A673 (cell line): ENCODE measurements at regions not wholly inside any gene's neighbourhood (a gene's known extent, or its start where the extent isn't known, plus 50 kb on each side); places are given as distances from the start of the nearest gene placed in this dataset.

ENCODE experiments used
- BruUV-seq: library from RNA; stranded (reverse); fragments of 400-500 nt; replicated peaks from 2 replicates; lab custom pipeline; 2021; lab: Mats Ljungman, UMichigan
- CTCF ChIA-PET: fragments of 300-600 bp; sonication (Branson Sonifier 250); formaldehyde crosslinking; loops from one replicate; lab custom pipeline; 2022; ENCODE audit warnings: antibody characterized with exemption; lab: Charles Lee
- POLR2A ChIA-PET: fragments of 300-600 bp; sonication (Branson Sonifier 250); formaldehyde crosslinking; loops from one replicate; lab custom pipeline; 2022; ENCODE audit warnings: antibody characterized with exemption; ENCODE audit not compliant: low non-redundant PET; lab: Charles Lee
- DNase-seq: peaks from one replicate; pipeline ENCODE4 v3.0.0-alpha.2; 2015; ENCODE audit warnings: low spot score
- H3K27ac ChIP-seq: fragments of 200-600 bp; sonication (generic); 2 replicates; pipeline ENCODE4 v1.5.1; 2016; ENCODE audit warnings: mixed run types, low read depth, mild to moderate bottlenecking, mixed read lengths, antibody characterized with exemption, low read length; ENCODE audit not compliant: poor library complexity, severe bottlenecking
- H3K27me3 ChIP-seq: fragments of 200-600 bp; sonication (generic); replicated peaks from 2 replicates; pipeline ENCODE4 v1.6.1; 2017; ENCODE audit warnings: mixed run types, low read depth, mild to moderate bottlenecking, mixed read lengths, antibody characterized with exemption, low read length; ENCODE audit not compliant: insufficient read depth, poor library complexity
- H3K36me3 ChIP-seq: fragments of 200-600 bp; sonication (generic); 2 replicates; pipeline ENCODE4 v1.6.1; 2016; ENCODE audit warnings: mixed run types, mild to moderate bottlenecking, mixed read lengths, antibody characterized with exemption, low read length; ENCODE audit not compliant: insufficient read depth, poor library complexity, severe bottlenecking
- H3K4me1 ChIP-seq: fragments of 200-600 bp; sonication (generic); 2 replicates; pipeline ENCODE4 v1.6.1; 2017; ENCODE audit warnings: mixed run types, mild to moderate bottlenecking, mixed read lengths, antibody characterized with exemption, low read length; ENCODE audit not compliant: insufficient read depth, poor library complexity, severe bottlenecking
- H3K4me3 ChIP-seq: fragments of 200-600 bp; sonication (generic); 2 replicates; pipeline ENCODE4 v1.5.1; 2016; ENCODE audit warnings: low read depth, mixed run types, mild to moderate bottlenecking, mixed read lengths, low read length; ENCODE audit not compliant: poor library complexity, severe bottlenecking
- H3K9me3 ChIP-seq: fragments of 200-600 bp; sonication (generic); 2 replicates; pipeline ENCODE4 v1.6.1; 2016; ENCODE audit warnings: mixed run types, low read depth, mild to moderate bottlenecking, mixed read lengths, antibody characterized with exemption, low read length; ENCODE audit not compliant: poor library complexity, severe bottlenecking
- EZH2 ChIP-seq: fragments of 200-600 bp; sonication (generic); IDR thresholded peaks from 2 replicates; pipeline ENCODE4 v1.6.1; 2017; ENCODE audit warnings: borderline replicate concordance, low read depth, mild to moderate bottlenecking, mixed read lengths, antibody characterized with exemption, low read length; ENCODE audit not compliant: poor library complexity, severe bottlenecking
- intact Hi-C: fragments of 100-400 bp; cut with micrococcal nuclease; formaldehyde crosslinking; loops from one replicate; pipeline ENCODE4 v1.10.0; 2022; ENCODE audit not compliant: unreplicated experiment
- TF ChIP-seq, protein P1 (sequence below): fragments of 300-800, 200-600 bp; sonication (generic); conservative IDR thresholded peaks from 2 replicates; pipeline ENCODE4 v1.5.1; 2017; ENCODE audit warnings: low read depth, mild to moderate bottlenecking, antibody characterized with exemption, low read length, moderate library complexity, mixed read lengths

DNA sequence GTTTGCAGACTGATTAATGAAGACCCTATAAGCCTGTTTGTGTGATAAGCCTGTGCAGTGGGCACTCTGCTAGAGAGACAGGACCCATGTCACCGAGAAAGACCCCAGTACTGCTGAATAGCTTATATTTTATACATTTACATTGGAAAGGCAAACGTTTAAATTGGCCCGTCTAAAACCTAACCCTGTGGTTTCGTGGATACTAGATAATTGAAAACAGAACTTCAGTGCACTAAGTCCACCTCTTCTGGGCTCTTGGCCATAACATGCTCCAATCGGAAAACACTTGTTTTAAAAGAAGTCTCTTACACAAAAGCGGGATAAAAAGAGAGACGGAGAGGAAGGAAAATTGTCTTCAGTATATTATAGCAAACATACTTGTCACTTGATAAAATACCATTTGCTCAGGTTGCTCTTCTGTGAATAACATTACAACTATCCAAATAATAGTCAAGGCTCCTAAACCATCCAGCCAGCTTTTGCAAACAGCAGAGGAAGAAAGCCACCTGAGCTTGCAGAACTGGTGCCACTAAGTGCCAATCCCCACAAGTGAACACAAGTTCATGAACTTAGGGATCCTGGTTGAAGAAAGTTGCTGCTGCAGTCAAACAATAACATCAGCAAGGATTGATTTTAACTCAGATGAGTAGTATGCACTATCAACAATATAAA lies 218.4 kb upstream of the FN1 start:
- CTCF ChIA-PET = no interaction called here
- H3K27ac ChIP-seq = no peak overlapping the region
- H3K27me3 ChIP-seq = no peaks in the 10 kb centered on the region
- intact Hi-C loops = no loop called here
- H3K9me3 ChIP-seq = no peaks in the 10 kb centered on the region
- BruUV-seq = no TSS peak
- no peak overlapping the region for H3K4me3 ChIP-seq
- POLR2A ChIA-PET = no interaction called here
- peaks cover 8% of the 10 kb centered on the region for H3K4me1 ChIP-seq
- peak; percentile 22 for DNase-seq
- TF ChIP-seq, protein P1, sequence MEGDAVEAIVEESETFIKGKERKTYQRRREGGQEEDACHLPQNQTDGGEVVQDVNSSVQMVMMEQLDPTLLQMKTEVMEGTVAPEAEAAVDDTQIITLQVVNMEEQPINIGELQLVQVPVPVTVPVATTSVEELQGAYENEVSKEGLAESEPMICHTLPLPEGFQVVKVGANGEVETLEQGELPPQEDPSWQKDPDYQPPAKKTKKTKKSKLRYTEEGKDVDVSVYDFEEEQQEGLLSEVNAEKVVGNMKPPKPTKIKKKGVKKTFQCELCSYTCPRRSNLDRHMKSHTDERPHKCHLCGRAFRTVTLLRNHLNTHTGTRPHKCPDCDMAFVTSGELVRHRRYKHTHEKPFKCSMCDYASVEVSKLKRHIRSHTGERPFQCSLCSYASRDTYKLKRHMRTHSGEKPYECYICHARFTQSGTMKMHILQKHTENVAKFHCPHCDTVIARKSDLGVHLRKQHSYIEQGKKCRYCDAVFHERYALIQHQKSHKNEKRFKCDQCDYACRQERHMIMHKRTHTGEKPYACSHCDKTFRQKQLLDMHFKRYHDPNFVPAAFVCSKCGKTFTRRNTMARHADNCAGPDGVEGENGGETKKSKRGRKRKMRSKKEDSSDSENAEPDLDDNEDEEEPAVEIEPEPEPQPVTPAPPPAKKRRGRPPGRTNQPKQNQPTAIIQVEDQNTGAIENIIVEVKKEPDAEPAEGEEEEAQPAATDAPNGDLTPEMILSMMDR = no peak
- TF ChIP-seq EZH2 = no peak
- no peaks in the 10 kb centered on the region for H3K36me3 ChIP-seq

DNA sequence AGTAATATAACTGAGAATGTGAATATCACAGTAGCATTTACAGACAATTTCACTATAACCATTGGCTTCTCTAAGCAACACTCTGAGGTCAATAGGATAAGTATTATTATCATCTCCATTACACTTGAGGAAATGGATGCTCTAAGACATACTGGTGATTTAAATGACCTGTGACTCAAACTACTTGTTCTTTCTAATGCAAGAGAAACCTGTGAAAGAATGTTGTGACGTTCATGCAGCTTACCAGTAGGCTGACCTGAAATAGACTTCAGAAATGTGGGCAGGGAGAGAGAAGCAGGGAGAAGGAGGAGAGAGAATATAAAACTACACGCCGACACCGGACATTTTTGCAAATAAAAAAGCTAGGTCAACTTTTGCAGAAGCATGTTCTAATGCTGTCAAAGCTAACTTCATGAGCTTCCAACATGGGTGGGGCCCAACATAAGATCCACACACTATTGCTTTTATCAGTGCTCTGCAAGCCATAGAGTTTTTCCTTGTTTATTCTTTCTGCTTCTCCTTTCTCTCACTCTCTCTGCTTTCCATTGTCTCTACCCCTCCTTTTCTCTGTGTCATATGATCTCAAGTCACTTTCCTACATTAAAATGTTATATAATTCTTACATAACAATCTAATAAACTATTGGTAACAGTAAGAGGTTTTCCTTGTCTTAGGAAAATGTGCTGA lies 217.6 kb upstream of the FN1 start:
- ChIA-PET POLR2A (no interaction called here), CTCF (no interaction called here)
- H3K27ac ChIP-seq = no peak overlapping the region
- intact Hi-C loops = no loop called here
- DNase-seq = no peak
- H3K4me1 ChIP-seq = peaks cover 8% of the 10 kb centered on the region
- TF ChIP-seq, protein P1 = no peak
- no peak for TF ChIP-seq EZH2
- BruUV-seq = no TSS peak
- no peak overlapping the region for H3K4me3 ChIP-seq
- no peaks in the 10 kb centered on the region for H3K9me3 ChIP-seq
- H3K27me3 ChIP-seq = no peaks in the 10 kb centered on the region
- no peaks in the 10 kb centered on the region for H3K36me3 ChIP-seq

DNA sequence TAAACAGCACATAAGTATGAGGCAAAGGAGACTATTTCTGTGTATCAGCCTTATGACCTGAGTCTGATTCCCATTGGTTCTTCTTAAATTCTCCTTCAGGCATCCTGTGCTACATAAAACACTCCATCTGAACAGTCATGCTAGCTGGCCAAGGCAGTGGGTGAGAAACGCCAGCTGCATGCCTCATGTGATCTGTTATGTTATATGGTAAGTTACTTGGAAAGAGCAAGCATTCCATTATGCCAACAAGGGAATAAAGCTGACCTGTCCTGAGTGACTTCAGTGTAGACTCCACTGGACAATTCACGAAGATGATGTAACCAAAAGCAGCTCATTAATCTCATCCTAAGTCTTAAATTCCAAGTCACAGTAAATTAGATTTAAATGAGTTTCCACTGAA lies 216.5 kb upstream of the FN1 start:
- POLR2A ChIA-PET = no interaction called here
- intact Hi-C loops = no loop called here
- no peak overlapping the region for H3K27ac ChIP-seq
- no peak overlapping the region for H3K4me3 ChIP-seq
- H3K4me1 ChIP-seq = peaks cover 8% of the 10 kb centered on the region
- H3K9me3 ChIP-seq = no peaks in the 10 kb centered on the region
- no peaks in the 10 kb centered on the region for H3K27me3 ChIP-seq
- TF ChIP-seq EZH2 = no peak
- TF ChIP-seq, protein P1 = no peak
- CTCF ChIA-PET = no interaction called here
- no TSS peak for BruUV-seq
- no peak for DNase-seq
- H3K36me3 ChIP-seq = no peaks in the 10 kb centered on the region
